GM23338 (cell line): ENCODE measurements at regions not wholly inside any gene's neighbourhood (a gene's known extent, or its start where the extent isn't known, plus 50 kb on each side); places are given as distances from the start of the nearest gene placed in this dataset.

Experiments used
- ATAC-seq: fragments of 200-7000 bp; cut with Tn5 transposase; 3 replicates; pipeline ENCODE4 v1.9.1; 2020
- DNase-seq: peaks from one replicate; pipeline ENCODE4 v3.0.0-alpha.2; 2015; ENCODE audit warnings: low spot score
- H2AFZ ChIP-seq: fragments of 200-600 bp; sonication (generic); 2 replicates; pipeline ENCODE4 v1.8.0; 2016; ENCODE audit warnings: antibody characterized with exemption, mild to moderate bottlenecking, moderate library complexity
- H3F3A ChIP-seq: fragments of 200-600 bp; sonication (generic); replicated peaks from 2 replicates; pipeline ENCODE4 v1.8.0; 2017; ENCODE audit warnings: antibody characterized with exemption, mixed run types, low read depth
- H3K27ac ChIP-seq: fragments of 200-600 bp; sonication (generic); 2 replicates; pipeline ENCODE4 v1.6.1; 2016; ENCODE audit warnings: low read depth
- H3K27me3 ChIP-seq: fragments of 200-600 bp; sonication (generic); 2 replicates; pipeline ENCODE4 v1.8.0; 2016; ENCODE audit warnings: mild to moderate bottlenecking, mixed run types, moderate library complexity; ENCODE audit not compliant: insufficient read depth
- H3K36me3 ChIP-seq: fragments of 200-600 bp; sonication (generic); 2 replicates; pipeline ENCODE4 v1.8.0; 2016; ENCODE audit warnings: mild to moderate bottlenecking; ENCODE audit not compliant: insufficient read depth
- H3K4me1 ChIP-seq: fragments of 200-600 bp; sonication (generic); 2 replicates; pipeline ENCODE4 v1.8.0; 2016; ENCODE audit warnings: mild to moderate bottlenecking, moderate library complexity; ENCODE audit not compliant: insufficient read depth
- H3K4me2 ChIP-seq: fragments of 200-600 bp; sonication (generic); 2 replicates; pipeline ENCODE4 v1.7.1; 2017; ENCODE audit warnings: mixed run types
- H3K4me3 ChIP-seq: fragments of 200-600 bp; sonication (generic); 2 replicates; pipeline ENCODE4 v1.6.1; 2016; ENCODE audit warnings: mixed run types
- H3K79me2 ChIP-seq: fragments of 200-600 bp; sonication (generic); replicated peaks from 2 replicates; pipeline ENCODE4 v1.8.0; 2017; ENCODE audit warnings: mild to moderate bottlenecking; ENCODE audit not compliant: insufficient read depth
- H3K9me2 ChIP-seq: fragments of 200-600 bp; sonication (generic); 2 replicates; pipeline ENCODE4 v1.8.0; 2017; ENCODE audit not compliant: insufficient read depth
- H4K20me1 ChIP-seq: fragments of 200-600 bp; sonication (generic); replicated peaks from 2 replicates; pipeline ENCODE4 v1.8.0; 2017; ENCODE audit warnings: mild to moderate bottlenecking; ENCODE audit not compliant: insufficient read depth
- H3K27ac Mint-ChIP-seq: 2 replicates; pipeline ENCODE4 v1.8.0; 2020; ENCODE audit warnings: inconsistent platforms, mild to moderate bottlenecking, moderate library complexity, mixed read lengths
- H3K27me3 Mint-ChIP-seq: 3 replicates; pipeline ENCODE4 v1.8.0; 2022; ENCODE audit warnings: low read depth, mild to moderate bottlenecking, moderate library complexity, mixed read lengths, inconsistent platforms; ENCODE audit not compliant: insufficient read depth, poor library complexity
- H3K36me3 Mint-ChIP-seq: 3 replicates; pipeline ENCODE4 v1.8.0; 2021; ENCODE audit warnings: low read depth, mild to moderate bottlenecking, inconsistent platforms, moderate library complexity, mixed read lengths
- H3K4me1 Mint-ChIP-seq: 3 replicates; pipeline ENCODE4 v1.8.0; 2020; ENCODE audit warnings: mild to moderate bottlenecking, inconsistent platforms, mixed read lengths
- H3K4me3 Mint-ChIP-seq: 3 replicates; pipeline ENCODE4 v1.8.0; 2021; ENCODE audit warnings: moderate library complexity, mild to moderate bottlenecking, inconsistent platforms, mixed read lengths
- H3K9me3 Mint-ChIP-seq: 3 replicates; pipeline ENCODE4 v1.8.0; 2020; ENCODE audit warnings: moderate library complexity, mild to moderate bottlenecking, inconsistent platforms, mixed read lengths
- CTCF ChIP-seq, 2 experiments: fragments of 200-600 bp in 1 of 2; sonication (generic) in 1 of 2; conservative IDR thresholded peaks; 2 replicates each; pipeline versions ENCODE4 v1.5.1 to v1.6.1; 2016 to 2017; ENCODE audit warnings: antibody characterized with exemption in 2 of 2, low read depth in 2 of 2, mild to moderate bottlenecking in 2 of 2, moderate library complexity in 1 of 2
- EZH2 ChIP-seq: fragments of 200-600 bp; sonication (generic); IDR thresholded peaks from one replicate; pipeline ENCODE4 v1.8.0; 2017; ENCODE audit warnings: antibody characterized with exemption, mild to moderate bottlenecking, low read depth; ENCODE audit not compliant: unreplicated experiment
- EZH2phosphoT487 ChIP-seq: fragments of 200-600 bp; sonication (generic); IDR thresholded peaks from one replicate; pipeline ENCODE4 v1.8.1; 2018; ENCODE audit warnings: antibody characterized with exemption; ENCODE audit not compliant: unreplicated experiment
- NANOG ChIP-seq: IDR thresholded peaks from 2 replicates; pipeline ENCODE4 v1.6.1; 2016; ENCODE audit warnings: antibody characterized with exemption, borderline replicate concordance
- REST ChIP-seq: IDR thresholded peaks from one replicate; pipeline ENCODE4 v1.6.1; 2018; ENCODE audit warnings: antibody characterized with exemption; ENCODE audit not compliant: unreplicated experiment
- ZNF114 ChIP-seq: fragments of 250-450 bp; sonication (Bioruptor Pico); IDR thresholded peaks from 2 replicates; pipeline ENCODE4 v1.5.0; 2020; ENCODE audit warnings: mild to moderate bottlenecking, moderate library complexity
- ZNF331 ChIP-seq: fragments of 250-450 bp; sonication (Bioruptor Pico); IDR thresholded peaks from 2 replicates; pipeline ENCODE4 v1.5.0; 2020; ENCODE audit warnings: low read depth, mild to moderate bottlenecking, moderate library complexity
- ZNF462 ChIP-seq: fragments of 250-450 bp; sonication (Bioruptor Pico); IDR thresholded peaks from 2 replicates; pipeline ENCODE4 v1.5.0; 2020; ENCODE audit warnings: mild to moderate bottlenecking, moderate library complexity

- Histone ChIP-seq H3K36me3 (no peaks in the 10 kb centered on the region), H3K27me3 (no peaks in the 10 kb centered on the region), H3K4me2 (no peak overlapping the region), H3F3A (no peaks in the 10 kb centered on the region), H3K9me2 (peaks cover 6% of the 10 kb centered on the region), H3K4me3 (no peak overlapping the region), H2AFZ (no peak overlapping the region), H3K27ac (no peak overlapping the region), H3K4me1 (peaks cover 13% of the 10 kb centered on the region), H4K20me1 (no peaks in the 10 kb centered on the region), H3K79me2 (no peaks in the 10 kb centered on the region)
- H3K27ac Mint-ChIP-seq, result no peak overlapping the region
- ATAC-seq, result no peak
- no peaks in the 10 kb centered on the region for H3K9me3 Mint-ChIP-seq
- H3K27me3 Mint-ChIP-seq, result peaks cover 6% of the 10 kb centered on the region
- H3K36me3 Mint-ChIP-seq, result peaks cover 2% of the 10 kb centered on the region; the same call in 1 of the 3 replicates
- TF ChIP-seq CTCF (conservative IDR thresholded peaks at IDR 0.05; ENCODE audit: low read depth in 2 of 2) (no peak), ZNF114 (no peak), EZH2 (no peak), ZNF462 (no peak), REST (no peak), NANOG (no peak), ZNF331 (CRISPR knock-in tag) (no peak), EZH2phosphoT487 (no peak)
- no peak for DNase-seq
- H3K4me3 Mint-ChIP-seq, result no peak overlapping the region
- peaks cover 27% of the 10 kb centered on the region for H3K4me1 Mint-ChIP-seq
These were observed 324.9 kb downstream of the SIPA1L2 start for GRCh38 chr1:232305050-232305449.
